ENCODE measurements at regions not wholly inside any gene's neighbourhood (a gene's known extent, or its start where the extent isn't known, plus 50 kb on each side); places are given as distances from the start of the nearest gene placed in this dataset.

GRCh38 chr3:6516694-6517093 lies 344.2 kb upstream of the GRM7 start:
- peaks cover 78% of the 10 kb centered on the region for H3K36me3 ChIP-seq (ENCODE audit: control insufficient read depth, insufficient read depth, low read length)
- CTCF ChIA-PET (ENCODE audit: low intra/inter-chr PET ratio) = no interaction called here
- H3K27ac ChIP-seq (ENCODE audit: extremely low read depth, low read depth, low read length) = 0 out of 3 replicates have a peak overlapping the region, but pooled peaks have one; percentile 8
- H3K9me1 ChIP-seq (ENCODE audit: control insufficient read depth, insufficient read depth, low read length) = no peaks in the 10 kb centered on the region
- H3K4me3 ChIP-seq = no peak overlapping the region
- POLR2A ChIA-PET = interaction anchor here (0.8 to 1.5 kb wide), 2 partner anchors 21 to 26 kb away, joined by 3 read pairs; no protein-coding TSS in a partner anchor
- TF ChIP-seq ESRRB (CRISPR knock-in tag; IDR thresholded peaks at IDR 0.05; ENCODE audit: borderline replicate concordance) = no peak
- TF ChIP-seq REST (IDR thresholded peaks at IDR 0.05; ENCODE audit: borderline replicate concordance) = no peak
- TF ChIP-seq REST (CRISPR knock-in tag; IDR thresholded peaks at IDR 0.05; ENCODE audit: low read depth) = no peak
- TF ChIP-seq NR2C1 (IDR thresholded peaks at IDR 0.05) = no peak
- TF ChIP-seq NR2C1 (tag; IDR thresholded peaks at IDR 0.05) = no peak
- no peak for TF ChIP-seq LEF1 (IDR thresholded peaks at IDR 0.05)
- TF ChIP-seq ETS2 (tag; IDR thresholded peaks at IDR 0.05; ENCODE audit: borderline replicate concordance, poor library complexity, severe bottlenecking) = no peak
- TF ChIP-seq CSDE1 (IDR thresholded peaks at IDR 0.05) = no peak
- TF ChIP-seq ZHX1 (conservative IDR thresholded peaks at IDR 0.05; ENCODE audit: low read length) = no peak
- no peak for TF ChIP-seq KLF1 (tag; IDR thresholded peaks at IDR 0.05)
- no TSS peak for BruUV-seq (replicated peaks)
- intact Hi-C loops (cut with micrococcal nuclease) = loop anchor here (10.0 kb wide), 1 partner anchor 752 kb away; no protein-coding TSS in a partner anchor
- peak; percentile 15 for ATAC-seq
- H4K20me1 ChIP-seq (replicated peaks; ENCODE audit: control insufficient read depth, insufficient read depth, low read length) = peaks cover 6% of the 10 kb centered on the region; the same call in 1 of the 2 replicates
- H3K9ac ChIP-seq (ENCODE audit: insufficient read depth in 1 of 2, low read depth in 2 of 2, low read length in 2 of 2) = no peak overlapping the region
- peaks cover 3% of the 10 kb centered on the region; the same call in 1 of the 2 replicates for H3K9me3 ChIP-seq (replicated peaks; ENCODE audit: control insufficient read depth, insufficient read depth, low read depth, low read length)
- no peak for FAIRE-seq
- WGBS (ENCODE audit: insufficient coverage, low coverage, missing lambda C conversion rate) = 36% methylated on average over 2 of the region's 2 CpGs
- in situ Hi-C loops (cut with MboI) = no loop called here
- DNase-seq (ENCODE audit: extremely low read depth in 1 of 4, low spot score in 3 of 4) = no peak
- peaks cover 99% of the 10 kb centered on the region for H3K79me2 ChIP-seq (ENCODE audit: control insufficient read depth, insufficient read depth, low read length)
- no peak overlapping the region for H3K4me2 ChIP-seq (ENCODE audit: insufficient read depth, low read length)
- H2AFZ ChIP-seq (ENCODE audit: low read depth, low read length) = no peak overlapping the region
- no peaks in the 10 kb centered on the region for H3K27me3 ChIP-seq (ENCODE audit: control insufficient read depth in 2 of 2, insufficient read depth in 2 of 2, low read length in 2 of 2)
- peaks cover 0 to 42% of the 10 kb centered on the region in 2 experiments; a peak in 3 of 5 replicates for H3K4me1 ChIP-seq (replicated peaks in 1 of 2; ENCODE audit: control insufficient read depth in 2 of 2, insufficient read depth in 2 of 2, low read length in 2 of 2)
